Caki2 (cell line): ENCODE measurements at regions not wholly inside any gene's neighbourhood (a gene's known extent, or its start where the extent isn't known, plus 50 kb on each side); places are given as distances from the start of the nearest gene placed in this dataset.
"Not testable (repeated sequence)": the region's sequence is repeated elsewhere in the genome, so short reads cannot be mapped to it uniquely, and the experiment has no call there.

ENCODE experiments used
- DNase-seq: peaks from one replicate; pipeline ENCODE4 v3.0.0-alpha.2; 2015; ENCODE audit warnings: low read depth
- in situ Hi-C: cut with HindIII; loops from 2 replicates; pipeline ENCODE4 v1.10.0; 2016; ENCODE audit warnings: low sequenced_read_pairs, low pct_unique_long_range_greater_than_20kb, mixed read lengths

DNA sequence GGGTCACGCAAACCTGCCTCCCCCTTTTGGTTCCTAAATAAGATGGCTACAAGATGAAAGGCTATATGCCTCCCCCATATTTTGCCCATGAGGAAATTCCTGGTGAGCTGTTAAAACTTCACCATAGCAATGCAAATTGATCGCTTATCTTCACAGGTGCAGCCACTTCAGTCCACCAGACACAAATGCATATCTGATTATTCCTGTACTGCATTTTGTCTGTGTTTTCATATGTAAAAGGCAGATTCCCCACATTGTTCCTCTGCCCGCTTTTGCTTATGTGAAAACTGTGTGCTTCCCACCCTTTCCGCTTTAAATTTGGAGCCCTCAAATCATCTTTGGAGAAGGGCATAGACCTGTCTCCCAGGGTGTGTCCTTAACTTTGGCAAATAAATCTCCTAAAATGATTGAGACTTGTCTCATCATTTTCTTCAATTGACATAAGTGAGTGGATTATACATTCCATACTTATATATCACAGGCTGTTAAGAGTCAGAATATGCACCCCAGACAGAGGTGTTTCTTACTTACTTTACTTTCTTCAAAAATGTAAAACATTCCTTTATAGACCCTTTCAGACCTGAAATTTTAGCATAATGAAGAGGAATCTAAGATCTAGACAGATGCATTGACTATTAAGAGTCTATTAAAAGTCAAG lies 116.4 kb downstream of the CASP12 start:
- no peak for DNase-seq
- in situ Hi-C loops = no loop called here

DNA sequence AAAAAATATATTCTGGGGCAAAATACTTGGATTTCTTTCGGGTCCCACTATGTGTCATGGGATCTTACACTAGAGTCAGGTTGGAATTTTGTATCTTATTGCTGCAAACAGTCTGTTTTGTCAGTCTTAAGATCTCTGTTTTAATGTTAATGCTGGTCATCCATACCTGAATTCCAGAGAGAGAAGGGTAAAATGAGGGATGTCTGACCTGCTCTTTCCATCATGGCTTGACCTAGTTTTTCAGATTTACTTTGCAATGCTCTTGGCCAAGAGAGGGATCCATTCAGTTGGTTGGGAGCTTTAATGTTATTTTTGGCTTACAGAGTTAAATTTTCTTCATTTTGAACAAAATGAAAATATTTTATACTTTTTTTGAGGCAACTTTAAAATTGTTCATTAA lies 117.2 kb downstream of the CASP12 start:
- in situ Hi-C loops = no loop called here
- DNase-seq = no peak

GRCh38 chr11:104776501-104777170 lies 121.6 kb downstream of the CASP12 start:
- DNase-seq = no peak
- in situ Hi-C loops = no loop called here

GRCh38 chr11:104774578-104774977 lies 123.7 kb downstream of the CASP12 start:
- in situ Hi-C loops = no loop called here
- DNase-seq = no peak

GRCh38 chr11:104772806-104773241 lies 125.4 kb downstream of the CASP12 start:
- in situ Hi-C loops = no loop called here
- DNase-seq = peak; percentile 46

DNA sequence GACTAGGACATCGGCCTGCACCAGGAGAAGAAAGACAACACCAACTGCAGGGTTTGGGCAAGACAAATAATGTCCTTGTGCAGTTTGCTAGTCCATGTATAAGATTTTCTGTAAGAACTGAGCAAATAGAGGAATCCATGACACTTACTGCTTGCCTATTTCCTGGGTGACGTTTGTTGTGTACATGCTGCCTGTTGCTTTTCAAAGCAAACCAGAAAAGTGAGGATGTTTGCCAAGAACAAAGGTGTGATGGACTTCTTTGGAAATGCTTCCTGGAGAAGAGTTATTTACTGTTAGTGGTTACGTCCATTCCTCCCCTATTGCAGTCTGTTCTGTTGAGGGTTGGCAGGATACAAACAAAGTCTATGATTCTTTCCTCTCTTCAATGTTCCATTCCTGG lies 126.5 kb downstream of the CASP12 start:
- in situ Hi-C loops = no loop called here
- no peak for DNase-seq

- DNase-seq, in situ Hi-C loops: not testable (repeated sequence)
Observed at GRCh38 chr11:104771046-104771445, 127.2 kb downstream of the CASP12 start.

DNA sequence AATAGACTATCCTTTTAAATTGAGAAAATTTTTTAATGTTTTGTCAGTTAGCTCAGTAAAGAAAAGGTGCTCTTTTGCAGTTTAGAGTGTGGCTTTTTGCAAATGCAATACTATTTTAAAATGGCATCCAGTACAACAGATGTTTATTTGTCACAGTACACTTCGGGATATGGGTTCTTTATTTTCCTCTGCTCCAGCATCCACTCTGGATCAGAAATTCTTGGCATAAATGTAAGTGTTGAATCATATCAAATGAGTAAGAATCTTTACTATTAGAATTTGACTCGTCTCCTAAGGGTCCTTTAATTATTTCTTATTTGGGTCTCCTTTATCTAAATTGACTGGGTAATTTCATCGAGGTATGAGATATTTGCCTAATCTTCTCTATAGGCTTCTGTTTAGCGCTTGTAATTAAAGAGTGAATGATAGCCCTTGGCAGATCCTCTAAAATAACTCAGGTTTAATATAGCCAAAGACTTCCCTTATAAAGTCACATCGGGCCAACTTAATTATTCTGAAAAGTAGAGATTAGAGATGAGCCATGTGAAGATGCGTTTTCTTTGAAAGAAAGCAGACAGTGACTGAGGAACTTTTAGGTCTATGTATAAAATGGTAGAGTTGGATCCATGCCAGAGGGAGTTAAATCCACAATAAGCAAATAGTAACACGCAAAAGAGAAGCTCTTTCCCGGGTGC lies 132.7 kb downstream of the CASP12 start:
- DNase-seq = no peak
- in situ Hi-C loops = no loop called here

GRCh38 chr11:104764710-104765045 lies 133.6 kb downstream of the CASP12 start:
- DNase-seq = no peak
- in situ Hi-C loops = no loop called here

GRCh38 chr11:104763930-104764709 lies 134.1 kb downstream of the CASP12 start:
- in situ Hi-C loops = no loop called here
- no peak for DNase-seq

DNA sequence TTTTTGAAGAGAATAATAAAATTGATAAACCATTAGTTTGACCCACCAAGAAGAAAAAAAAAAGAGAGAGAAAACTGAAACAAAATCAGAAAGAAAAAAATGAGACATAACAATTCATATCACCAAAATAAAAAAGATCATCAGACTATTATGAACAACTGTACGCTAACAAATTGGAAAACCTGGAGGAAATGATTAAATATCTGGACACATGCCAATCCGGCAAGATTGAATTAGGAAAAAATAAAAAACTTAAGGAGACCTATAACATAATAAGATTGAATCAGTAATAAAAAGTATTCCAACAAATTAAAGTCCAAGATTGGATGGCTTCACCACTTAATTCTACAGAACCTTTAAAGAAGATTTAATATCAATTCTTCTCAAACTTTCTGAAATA lies 136.7 kb downstream of the CASP12 start:
- no peak for DNase-seq
- in situ Hi-C loops = no loop called here

DNA sequence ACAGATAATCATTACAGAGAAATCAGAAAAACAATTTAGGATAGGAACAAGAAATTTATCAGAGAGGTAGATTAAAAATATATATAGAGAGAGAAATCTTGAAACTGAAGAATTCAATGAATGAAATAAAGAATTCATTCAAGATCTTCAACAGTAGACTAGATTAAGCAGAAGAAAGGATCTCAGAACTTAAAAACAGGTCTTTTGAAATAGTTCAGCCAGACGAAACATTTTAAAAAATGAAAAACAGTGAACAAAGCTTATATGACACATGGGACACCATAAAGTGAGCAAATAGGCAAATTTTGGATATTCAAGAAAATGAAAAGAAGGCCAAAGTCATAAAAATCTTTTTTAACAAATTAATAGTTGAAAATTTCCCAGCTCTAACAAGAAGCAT lies 138.8 kb downstream of the CASP12 start:
- DNase-seq = no peak
- in situ Hi-C loops = no loop called here

- in situ Hi-C loops = no loop called here
- DNase-seq = no peak
Observed at GRCh38 chr11:104738918-104739317, 159.3 kb downstream of the CASP12 start.

GRCh38 chr11:104738208-104738607 lies 160.1 kb downstream of the CASP12 start:
- in situ Hi-C loops = no loop called here

GRCh38 chr11:104736502-104736901 lies 161.8 kb downstream of the CASP12 start:
- DNase-seq = no peak
- in situ Hi-C loops = no loop called here

More at GRCh38 chr11:104738208-104738607, 160.1 kb downstream of the CASP12 start:
- DNase-seq = no peak

DNA sequence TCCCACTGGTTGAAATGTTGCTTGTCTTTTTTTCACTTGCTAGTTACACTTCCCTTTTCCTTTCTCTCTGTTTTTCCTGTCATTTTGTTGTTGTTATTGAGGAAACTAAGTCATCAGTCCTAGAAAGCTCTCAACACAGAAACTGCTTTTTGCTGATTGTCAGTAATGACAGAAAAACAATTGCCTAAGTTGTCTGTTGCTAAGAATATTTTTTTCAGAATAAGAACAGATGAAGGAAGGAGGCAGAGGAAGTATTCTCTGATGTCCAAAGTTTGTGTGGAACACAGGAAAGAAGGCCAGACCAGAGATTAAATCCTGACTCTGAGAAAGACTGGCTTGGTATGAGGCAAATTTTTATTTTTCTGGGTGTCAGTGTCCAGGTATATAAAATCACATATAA lies 163.3 kb downstream of the CASP12 start:
- DNase-seq = no peak
- in situ Hi-C loops = no loop called here

- DNase-seq = no peak
Observed at GRCh38 chr11:104731890-104732289, 166.4 kb downstream of the CASP12 start.

GRCh38 chr11:104728927-104729326 lies 169.3 kb downstream of the CASP12 start:
- in situ Hi-C loops = no loop called here
- DNase-seq = no peak

More at GRCh38 chr11:104731890-104732289, 166.4 kb downstream of the CASP12 start:
- in situ Hi-C loops = no loop called here

DNA sequence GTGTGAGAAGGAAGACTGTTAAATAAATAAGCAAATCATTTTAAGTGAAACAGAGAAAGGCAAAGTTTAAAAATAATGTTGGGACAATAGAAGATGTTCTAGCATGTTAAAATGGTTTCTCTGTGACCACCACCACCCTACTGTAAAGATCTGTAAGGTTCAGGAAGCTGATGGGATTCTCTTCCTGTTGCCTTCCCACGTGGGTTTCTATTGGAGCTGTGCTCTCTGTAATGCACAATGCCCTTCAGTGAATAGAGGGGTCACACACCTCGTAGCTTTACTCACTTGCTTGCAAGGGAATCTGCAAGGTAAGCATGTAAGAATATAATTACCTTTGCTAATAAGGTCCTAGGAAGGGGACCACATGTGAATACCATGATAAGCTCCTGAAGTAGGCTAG lies 170.5 kb downstream of the CASP12 start:
- in situ Hi-C loops = no loop called here
- no peak for DNase-seq
